B cell (primary cell): ENCODE measurements at regions not wholly inside any gene's neighbourhood (a gene's known extent, or its start where the extent isn't known, plus 50 kb on each side); places are given as distances from the start of the nearest gene placed in this dataset.

Source experiments
- ATAC-seq: fragments of 200-7000 bp; cut with Tn5 transposase; one replicate; pipeline ENCODE4 v1.10.0; 2021; ENCODE audit warnings: low read depth, mild to moderate bottlenecking, moderate number of reproducible peaks, moderate library complexity
- CTCF ChIA-PET: fragments of 350-600 bp; sonication (Branson Sonifier 250); formaldehyde crosslinking; loops from one replicate; lab custom pipeline; 2021; ENCODE audit warnings: antibody characterized with exemption, inconsistent platforms; lab: Charles Lee
- POLR2A ChIA-PET: fragments of 350-600 bp; sonication (Branson Sonifier 250); formaldehyde crosslinking; loops from one replicate; lab custom pipeline; 2021; ENCODE audit warnings: antibody characterized with exemption; lab: Charles Lee
- DNase-seq: peaks from one replicate; pipeline ENCODE4 v3.0.0; 2013
- H2AFZ ChIP-seq: 2 replicates; pipeline ENCODE4 v1.6.1; 2012; ENCODE audit warnings: mild to moderate bottlenecking, low read depth, low read length; ENCODE audit not compliant: insufficient read depth, poor library complexity, severe bottlenecking
- H3K27ac ChIP-seq, 2 donors: 1 replicate in 1 of 2; 2 replicates in 1 of 2; pipeline ENCODE4 v1.5.1; 2012 to 2013; ENCODE audit warnings: low read length in 2 of 2, mild to moderate bottlenecking in 2 of 2, moderate library complexity in 1 of 2
- H3K27me3 ChIP-seq, 4 experiments: fragments of 200-600 bp in 1 of 4; sonication (generic) in 1 of 4; replicated peaks in 1 of 4; 1 replicate in 2 of 4; 2 replicates in 2 of 4; pipeline versions ENCODE4 v1.6.1 to v1.7.0; 2013 to 2016; ENCODE audit warnings: low read length in 3 of 4, mild to moderate bottlenecking in 2 of 4, mixed read lengths in 1 of 4, moderate library complexity in 1 of 4; ENCODE audit not compliant: insufficient read depth in 4 of 4, control insufficient read depth in 3 of 4; ENCODE audit errors: control extremely low read depth in 1 of 4
- H3K36me3 ChIP-seq, 2 experiments: replicated peaks in 1 of 2; 1 replicate in 1 of 2; 2 replicates in 1 of 2; pipeline versions ENCODE4 v1.6.1 to v1.7.1; 2013; ENCODE audit warnings: low read length in 1 of 2; ENCODE audit not compliant: insufficient read depth in 2 of 2, control insufficient read depth in 1 of 2; ENCODE audit errors: control extremely low read depth in 1 of 2, extremely low read depth in 1 of 2
- H3K4me1 ChIP-seq, 2 donors: fragments of 200-600 bp in 1 of 2; sonication (generic) in 1 of 2; 1 replicate in 1 of 2; 2 replicates in 1 of 2; pipeline versions ENCODE4 v1.5.1 to v1.6.1; 2013 to 2017; ENCODE audit warnings: low read length in 2 of 2; ENCODE audit not compliant: control insufficient read depth in 2 of 2, insufficient read depth in 2 of 2
- H3K4me2 ChIP-seq: replicated peaks from 2 replicates; pipeline ENCODE3; 2012; ENCODE audit warnings: mild to moderate bottlenecking, low read depth, low read length; ENCODE audit not compliant: poor library complexity, severe bottlenecking
- H3K4me3 ChIP-seq, 5 experiments: fragments of 200-600 bp in 1 of 5; sonication (generic) in 1 of 5; 1 replicate in 3 of 5; 2 replicates in 2 of 5; pipeline versions ENCODE4 v1.5.1 to v1.7.0; 2011 to 2016; ENCODE audit warnings: low read length in 4 of 5, mild to moderate bottlenecking in 4 of 5, low read depth in 2 of 5, control low read depth in 1 of 5, moderate library complexity in 1 of 5; ENCODE audit not compliant: insufficient read depth in 1 of 5; ENCODE audit errors: control extremely low read depth in 1 of 5, extremely low read depth in 1 of 5
- H3K79me2 ChIP-seq: fragments of 200-600 bp; sonication (generic); one replicate; pipeline ENCODE4 v1.6.0; 2016; ENCODE audit warnings: low read length; ENCODE audit not compliant: control insufficient read depth, insufficient read depth
- H3K9ac ChIP-seq: fragments of 200-600 bp; sonication (generic); 2 replicates; pipeline ENCODE4 v1.6.1; 2017; ENCODE audit warnings: mild to moderate bottlenecking, low read length, moderate library complexity
- H3K9me3 ChIP-seq, 3 donors: one replicate each; pipeline versions ENCODE4 v1.6.1 to v1.7.1; 2013; ENCODE audit warnings: low read length in 2 of 3; ENCODE audit not compliant: control insufficient read depth in 2 of 3, insufficient read depth in 1 of 3; ENCODE audit errors: control extremely low read depth in 1 of 3
- H4K20me1 ChIP-seq: 2 replicates; pipeline ENCODE4 v1.6.0; 2012; ENCODE audit warnings: mild to moderate bottlenecking, low read length; ENCODE audit not compliant: insufficient read depth, control insufficient read depth, poor library complexity, severe bottlenecking
- H3K27ac Mint-ChIP-seq: one replicate; pipeline ENCODE4 v1.8.0; 2021; ENCODE audit warnings: mixed read lengths
- H3K27me3 Mint-ChIP-seq: one replicate; pipeline ENCODE4 v1.8.0; 2021; ENCODE audit warnings: mixed read lengths
- H3K4me1 Mint-ChIP-seq: one replicate; pipeline ENCODE4 v1.8.0; 2021; ENCODE audit warnings: mixed read lengths
- H3K4me3 Mint-ChIP-seq: one replicate; pipeline ENCODE4 v1.8.0; 2021; ENCODE audit warnings: mixed read lengths
- H3K9me3 Mint-ChIP-seq: one replicate; pipeline ENCODE4 v1.8.0; 2022; ENCODE audit warnings: mixed read lengths; ENCODE audit not compliant: insufficient read depth
- EZH2 ChIP-seq: IDR thresholded peaks from 2 replicates; pipeline ENCODE4 v1.6.1; 2012; ENCODE audit warnings: borderline replicate concordance, low read depth, mild to moderate bottlenecking, moderate library complexity, low read length; ENCODE audit not compliant: insufficient read depth, poor library complexity, severe bottlenecking
- WGBS: methylation state at CpG from one replicate; pipeline ENCODE4 v1.1.5; 2013; ENCODE audit warnings: missing lambda C conversion rate; ENCODE audit not compliant: insufficient coverage; 5-methylcytosine and 5-hydroxymethylcytosine counted together
- intact Hi-C: fragments of 100-400 bp; cut with micrococcal nuclease; formaldehyde crosslinking; loops from one replicate; pipeline ENCODE4 v1.10.0; 2022
- TF ChIP-seq, protein P1 (sequence below): fragments of 200-600 bp; IDR thresholded peaks from one replicate; pipeline ENCODE4 v1.8.0; 2022; ENCODE audit warnings: antibody characterized with exemption, mild to moderate bottlenecking

DNA sequence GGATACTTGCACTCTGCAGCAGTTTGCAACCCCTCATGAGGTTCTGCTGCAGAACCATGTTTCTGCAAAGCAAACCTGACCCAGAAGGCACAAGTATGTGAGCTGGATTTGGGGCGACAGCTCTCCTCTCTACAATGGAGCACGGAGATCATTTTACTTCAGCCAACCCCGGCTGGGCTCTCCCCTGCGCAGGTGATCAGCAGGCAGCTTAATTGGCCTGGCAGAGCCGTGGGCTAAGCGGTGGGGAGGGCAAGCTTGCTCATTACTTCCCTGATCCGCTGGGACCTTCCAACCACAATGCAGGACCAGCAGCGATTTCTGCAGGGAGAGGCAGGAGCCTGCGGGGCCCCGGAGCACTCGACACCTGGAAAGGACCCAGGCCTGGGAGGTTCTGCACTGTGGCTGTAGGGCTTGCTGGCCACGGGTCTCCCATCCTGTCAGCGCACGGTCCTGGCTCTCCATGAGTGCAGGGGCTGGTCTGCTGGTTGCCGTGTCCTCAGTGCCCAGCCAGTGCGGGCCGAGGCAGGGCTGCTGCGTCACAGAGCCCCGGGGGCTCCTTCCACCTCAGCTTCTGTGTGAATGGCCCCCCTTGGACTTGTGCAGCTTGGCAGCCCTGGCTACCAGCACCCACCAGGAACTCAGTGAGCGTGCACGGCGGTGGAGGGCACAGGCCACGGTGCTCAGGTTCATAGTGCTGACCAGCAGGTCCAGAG is 51.8 kb upstream of the RAPGEF1 start:
- ChIA-PET CTCF (no interaction called here), POLR2A (no interaction called here)
- TF ChIP-seq, protein P1, sequence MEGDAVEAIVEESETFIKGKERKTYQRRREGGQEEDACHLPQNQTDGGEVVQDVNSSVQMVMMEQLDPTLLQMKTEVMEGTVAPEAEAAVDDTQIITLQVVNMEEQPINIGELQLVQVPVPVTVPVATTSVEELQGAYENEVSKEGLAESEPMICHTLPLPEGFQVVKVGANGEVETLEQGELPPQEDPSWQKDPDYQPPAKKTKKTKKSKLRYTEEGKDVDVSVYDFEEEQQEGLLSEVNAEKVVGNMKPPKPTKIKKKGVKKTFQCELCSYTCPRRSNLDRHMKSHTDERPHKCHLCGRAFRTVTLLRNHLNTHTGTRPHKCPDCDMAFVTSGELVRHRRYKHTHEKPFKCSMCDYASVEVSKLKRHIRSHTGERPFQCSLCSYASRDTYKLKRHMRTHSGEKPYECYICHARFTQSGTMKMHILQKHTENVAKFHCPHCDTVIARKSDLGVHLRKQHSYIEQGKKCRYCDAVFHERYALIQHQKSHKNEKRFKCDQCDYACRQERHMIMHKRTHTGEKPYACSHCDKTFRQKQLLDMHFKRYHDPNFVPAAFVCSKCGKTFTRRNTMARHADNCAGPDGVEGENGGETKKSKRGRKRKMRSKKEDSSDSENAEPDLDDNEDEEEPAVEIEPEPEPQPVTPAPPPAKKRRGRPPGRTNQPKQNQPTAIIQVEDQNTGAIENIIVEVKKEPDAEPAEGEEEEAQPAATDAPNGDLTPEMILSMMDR = no peak
- no peak for TF ChIP-seq EZH2
- intact Hi-C loops = no loop called here
- no peak overlapping the region for H3K4me3 Mint-ChIP-seq
- no peak overlapping the region for H2AFZ ChIP-seq
- DNase-seq (no peak), ATAC-seq (no peak)
- no peaks in the 10 kb centered on the region for H3K4me1 ChIP-seq
- no peak overlapping the region for H3K9ac ChIP-seq
- H3K9me3 Mint-ChIP-seq = no peaks in the 10 kb centered on the region
- H3K79me2 ChIP-seq = no peaks in the 10 kb centered on the region
- H3K9me3 ChIP-seq = peaks cover 0 to 17% (median 0%) of the 10 kb centered on the region in 3 donors
- no peak overlapping the region for H3K27ac ChIP-seq
- no peaks in the 10 kb centered on the region for H3K36me3 ChIP-seq
- 83% methylated on average over 23 of the region's 23 CpGs for WGBS
- H4K20me1 ChIP-seq = no peaks in the 10 kb centered on the region
- peaks cover 0 to 21% (median 4%) of the 10 kb centered on the region in 4 experiments for H3K27me3 ChIP-seq
- no peak overlapping the region for H3K27ac Mint-ChIP-seq
- H3K27me3 Mint-ChIP-seq = peaks cover 35% of the 10 kb centered on the region
- H3K4me3 ChIP-seq = no peak overlapping the region
- no peak overlapping the region for H3K4me2 ChIP-seq
- no peaks in the 10 kb centered on the region for H3K4me1 Mint-ChIP-seq
